ENCODE measurements at regions not wholly inside any gene's neighbourhood (a gene's known extent, or its start where the extent isn't known, plus 50 kb on each side); places are given as distances from the start of the nearest gene placed in this dataset.

- ATAC-seq, result no peak
- H3K4me1 Mint-ChIP-seq (ENCODE audit: low read depth), result no peaks in the 10 kb centered on the region
- no peaks in the 10 kb centered on the region for H3K9me3 Mint-ChIP-seq
- H3K27me3 Mint-ChIP-seq (ENCODE audit: low read depth), result no peaks in the 10 kb centered on the region
- H3K4me3 Mint-ChIP-seq, result no peak overlapping the region
- no peaks in the 10 kb centered on the region for H3K36me3 Mint-ChIP-seq (ENCODE audit: insufficient read depth)
- no peak for DNase-seq
These were observed 312.1 kb downstream of the SEC23A start for GRCh38 chr14:38790916-38791315.

- Mint-ChIP-seq H3K9me3 (no peaks in the 10 kb centered on the region), H3K27me3 (ENCODE audit: low read depth) (no peaks in the 10 kb centered on the region), H3K36me3 (ENCODE audit: insufficient read depth) (no peaks in the 10 kb centered on the region), H3K4me3 (no peak overlapping the region), H3K4me1 (ENCODE audit: low read depth) (no peaks in the 10 kb centered on the region)
- ATAC-seq, result no peak
- no peak for DNase-seq
These were observed 313.2 kb downstream of the SEC23A start for GRCh38 chr14:38789805-38790204.

- Mint-ChIP-seq H3K36me3 (ENCODE audit: insufficient read depth) (no peaks in the 10 kb centered on the region), H3K4me1 (ENCODE audit: low read depth) (no peaks in the 10 kb centered on the region), H3K9me3 (no peaks in the 10 kb centered on the region), H3K27me3 (ENCODE audit: low read depth) (no peaks in the 10 kb centered on the region), H3K4me3 (no peak overlapping the region)
- no peak for DNase-seq
- ATAC-seq, result no peak
These were observed 315.0 kb downstream of the SEC23A start for GRCh38 chr14:38788060-38788459.

GRCh38 chr14:38786921-38787320 lies 316.1 kb downstream of the SEC23A start:
- no peak overlapping the region for H3K4me3 Mint-ChIP-seq
- no peaks in the 10 kb centered on the region for H3K9me3 Mint-ChIP-seq
- H3K36me3 Mint-ChIP-seq (ENCODE audit: insufficient read depth), result no peaks in the 10 kb centered on the region
- H3K27me3 Mint-ChIP-seq (ENCODE audit: low read depth), result no peaks in the 10 kb centered on the region
- no peaks in the 10 kb centered on the region for H3K4me1 Mint-ChIP-seq (ENCODE audit: low read depth)
- ATAC-seq, result no peak
- no peak for DNase-seq

GRCh38 chr14:38777401-38777800 lies 325.6 kb downstream of the SEC23A start:
- no peak for ATAC-seq
- no peaks in the 10 kb centered on the region for H3K4me1 Mint-ChIP-seq (ENCODE audit: low read depth)
- H3K9me3 Mint-ChIP-seq, result no peaks in the 10 kb centered on the region
- H3K4me3 Mint-ChIP-seq, result no peak overlapping the region
- no peaks in the 10 kb centered on the region for H3K27me3 Mint-ChIP-seq (ENCODE audit: low read depth)
- no peak for DNase-seq
- no peaks in the 10 kb centered on the region for H3K36me3 Mint-ChIP-seq (ENCODE audit: insufficient read depth)

- Mint-ChIP-seq H3K36me3 (ENCODE audit: insufficient read depth) (no peaks in the 10 kb centered on the region), H3K27me3 (ENCODE audit: low read depth) (no peaks in the 10 kb centered on the region), H3K4me3 (no peak overlapping the region), H3K4me1 (ENCODE audit: low read depth) (no peaks in the 10 kb centered on the region), H3K9me3 (no peaks in the 10 kb centered on the region)
- ATAC-seq, result no peak
- DNase-seq, result no peak
These were observed 327.0 kb downstream of the SEC23A start for GRCh38 chr14:38775986-38776385.

- Mint-ChIP-seq H3K27me3 (ENCODE audit: low read depth) (no peaks in the 10 kb centered on the region), H3K4me1 (ENCODE audit: low read depth) (no peaks in the 10 kb centered on the region), H3K4me3 (no peak overlapping the region), H3K36me3 (ENCODE audit: insufficient read depth) (no peaks in the 10 kb centered on the region), H3K9me3 (no peaks in the 10 kb centered on the region)
- ATAC-seq, result no peak
- DNase-seq, result no peak
These were observed 328.9 kb downstream of the SEC23A start for GRCh38 chr14:38774162-38774561.

GRCh38 chr14:38770251-38770650 lies 332.8 kb downstream of the SEC23A start:
- no peak for ATAC-seq
- Mint-ChIP-seq H3K9me3 (peaks cover 3% of the 10 kb centered on the region), H3K27me3 (ENCODE audit: low read depth) (no peaks in the 10 kb centered on the region), H3K4me1 (ENCODE audit: low read depth) (no peaks in the 10 kb centered on the region), H3K4me3 (no peak overlapping the region), H3K36me3 (ENCODE audit: insufficient read depth) (no peaks in the 10 kb centered on the region)
- no peak for DNase-seq

- Mint-ChIP-seq H3K36me3 (ENCODE audit: insufficient read depth) (no peaks in the 10 kb centered on the region), H3K9me3 (peaks cover 3% of the 10 kb centered on the region), H3K27me3 (ENCODE audit: low read depth) (no peaks in the 10 kb centered on the region), H3K4me3 (no peak overlapping the region), H3K4me1 (ENCODE audit: low read depth) (no peaks in the 10 kb centered on the region)
- ATAC-seq (no peak), DNase-seq (no peak)
These were observed 340.2 kb downstream of the SEC23A start for GRCh38 chr14:38762845-38763244.

GRCh38 chr14:38762426-38762825 lies 340.6 kb downstream of the SEC23A start:
- no peaks in the 10 kb centered on the region for H3K36me3 Mint-ChIP-seq (ENCODE audit: insufficient read depth)
- H3K4me1 Mint-ChIP-seq (ENCODE audit: low read depth), result no peaks in the 10 kb centered on the region
- no peaks in the 10 kb centered on the region for H3K27me3 Mint-ChIP-seq (ENCODE audit: low read depth)

GRCh38 chr14:38761033-38761432 lies 342.0 kb downstream of the SEC23A start:
- Mint-ChIP-seq H3K27me3 (ENCODE audit: low read depth) (no peaks in the 10 kb centered on the region), H3K4me3 (no peak overlapping the region), H3K4me1 (ENCODE audit: low read depth) (no peaks in the 10 kb centered on the region), H3K9me3 (peaks cover under 1% of the 10 kb centered on the region), H3K36me3 (ENCODE audit: insufficient read depth) (no peaks in the 10 kb centered on the region)
- ATAC-seq (no peak), DNase-seq (no peak)

More at GRCh38 chr14:38762426-38762825, 340.6 kb downstream of the SEC23A start:
- Mint-ChIP-seq H3K4me3 (no peak overlapping the region), H3K9me3 (peaks cover 3% of the 10 kb centered on the region)
- DNase-seq (no peak), ATAC-seq (no peak)

GRCh38 chr14:38758661-38759060 lies 344.4 kb downstream of the SEC23A start:
- DNase-seq (no peak), ATAC-seq (no peak)
- H3K4me1 Mint-ChIP-seq (ENCODE audit: low read depth), result no peaks in the 10 kb centered on the region
- no peak overlapping the region for H3K4me3 Mint-ChIP-seq
- peaks cover 4% of the 10 kb centered on the region for H3K9me3 Mint-ChIP-seq
- no peaks in the 10 kb centered on the region for H3K36me3 Mint-ChIP-seq (ENCODE audit: insufficient read depth)
- no peaks in the 10 kb centered on the region for H3K27me3 Mint-ChIP-seq (ENCODE audit: low read depth)

GRCh38 chr14:38755036-38755435 lies 348.0 kb downstream of the SEC23A start:
- no peaks in the 10 kb centered on the region for H3K36me3 Mint-ChIP-seq (ENCODE audit: insufficient read depth)
- H3K4me1 Mint-ChIP-seq (ENCODE audit: low read depth), result no peaks in the 10 kb centered on the region
- peaks cover 4% of the 10 kb centered on the region for H3K9me3 Mint-ChIP-seq
- H3K27me3 Mint-ChIP-seq (ENCODE audit: low read depth), result no peaks in the 10 kb centered on the region
- no peak for ATAC-seq
- DNase-seq, result no peak
- no peak overlapping the region for H3K4me3 Mint-ChIP-seq

GRCh38 chr14:38752750-38753149 lies 350.3 kb downstream of the SEC23A start:
- H3K4me1 Mint-ChIP-seq (ENCODE audit: low read depth), result no peaks in the 10 kb centered on the region
- no peak overlapping the region for H3K4me3 Mint-ChIP-seq
- DNase-seq (no peak), ATAC-seq (no peak)
- peaks cover 4% of the 10 kb centered on the region for H3K9me3 Mint-ChIP-seq
- H3K36me3 Mint-ChIP-seq (ENCODE audit: insufficient read depth), result no peaks in the 10 kb centered on the region
- H3K27me3 Mint-ChIP-seq (ENCODE audit: low read depth), result no peaks in the 10 kb centered on the region

- DNase-seq, result no peak
- peaks cover 4% of the 10 kb centered on the region for H3K9me3 Mint-ChIP-seq
- no peaks in the 10 kb centered on the region for H3K36me3 Mint-ChIP-seq (ENCODE audit: insufficient read depth)
- ATAC-seq, result no peak
- H3K27me3 Mint-ChIP-seq (ENCODE audit: low read depth), result no peaks in the 10 kb centered on the region
- no peaks in the 10 kb centered on the region for H3K4me1 Mint-ChIP-seq (ENCODE audit: low read depth)
- no peak overlapping the region for H3K4me3 Mint-ChIP-seq
These were observed 350.7 kb downstream of the SEC23A start for GRCh38 chr14:38752341-38752740.

- Mint-ChIP-seq H3K27me3 (ENCODE audit: low read depth) (no peaks in the 10 kb centered on the region), H3K36me3 (ENCODE audit: insufficient read depth) (no peaks in the 10 kb centered on the region), H3K4me1 (ENCODE audit: low read depth) (no peaks in the 10 kb centered on the region), H3K4me3 (no peak overlapping the region), H3K9me3 (peaks cover 4% of the 10 kb centered on the region)
- DNase-seq (no peak), ATAC-seq (no peak)
These were observed 351.6 kb downstream of the SEC23A start for GRCh38 chr14:38751459-38751858.

Measured in activated T-cell treated with anti-CD3 and anti-CD28 coated beads, Interleukin-2, amount 50 U/mL, for 4 hours (primary cell).